ENCODE measurements at regions not wholly inside any gene's neighbourhood (a gene's known extent, or its start where the extent isn't known, plus 50 kb on each side); places are given as distances from the start of the nearest gene placed in this dataset.
"Not testable (repeated sequence)": the region's sequence is repeated elsewhere in the genome, so short reads cannot be mapped to it uniquely, and the experiment has no call there.

GRCh38 chr4:154164931-154165839 is 326.4 kb downstream of the DCHS2 start:
- Mint-ChIP-seq H3K27ac (peak overlapping the region; percentile 73), H3K36me3 (peaks cover 4% of the 10 kb centered on the region), H3K4me1 (peaks cover 12% of the 10 kb centered on the region), H3K27me3 (peaks cover 38% of the 10 kb centered on the region), H3K4me3 (no peak overlapping the region), H3K9me3 (no peaks in the 10 kb centered on the region)
- DNase-seq: peak; percentile 45

GRCh38 chr4:154160519-154161301 is 330.9 kb downstream of the DCHS2 start:
- Mint-ChIP-seq H3K4me1 (peaks cover 11% of the 10 kb centered on the region), H3K36me3 (peaks cover 2% of the 10 kb centered on the region), H3K9me3 (no peaks in the 10 kb centered on the region), H3K27me3 (peaks cover 49% of the 10 kb centered on the region), H3K4me3 (no peak overlapping the region), H3K27ac (no peak overlapping the region)
- no peak for DNase-seq

- DNase-seq: no peak
- no peak overlapping the region for H3K27ac Mint-ChIP-seq
- no peaks in the 10 kb centered on the region for H3K36me3 Mint-ChIP-seq
- H3K4me3 Mint-ChIP-seq: no peak overlapping the region
- H3K27me3 Mint-ChIP-seq: peaks cover 49% of the 10 kb centered on the region
- H3K4me1 Mint-ChIP-seq: no peaks in the 10 kb centered on the region
- H3K9me3 Mint-ChIP-seq: no peaks in the 10 kb centered on the region
Measured at GRCh38 chr4:154158361-154159155, 333.0 kb downstream of the DCHS2 start.

- DNase-seq: no peak
- no peak overlapping the region for H3K4me3 Mint-ChIP-seq
- H3K4me1 Mint-ChIP-seq: no peaks in the 10 kb centered on the region
- H3K27me3 Mint-ChIP-seq: peaks cover 9% of the 10 kb centered on the region
- no peak overlapping the region for H3K27ac Mint-ChIP-seq
- peaks cover under 1% of the 10 kb centered on the region for H3K9me3 Mint-ChIP-seq
- H3K36me3 Mint-ChIP-seq: no peaks in the 10 kb centered on the region
Measured at GRCh38 chr4:154152546-154152945, 339.1 kb downstream of the DCHS2 start.

GRCh38 chr4:154149236-154149635 is 342.4 kb downstream of the DCHS2 start:
- not testable (repeated sequence) for H3K4me3 Mint-ChIP-seq, H3K9me3 Mint-ChIP-seq, DNase-seq, H3K4me1 Mint-ChIP-seq, H3K27ac Mint-ChIP-seq, H3K36me3 Mint-ChIP-seq, H3K27me3 Mint-ChIP-seq

- H3K27me3 Mint-ChIP-seq: peaks cover 4% of the 10 kb centered on the region
- H3K36me3 Mint-ChIP-seq: no peaks in the 10 kb centered on the region
- H3K27ac Mint-ChIP-seq: no peak overlapping the region
- no peaks in the 10 kb centered on the region for H3K4me1 Mint-ChIP-seq
- DNase-seq: no peak
- H3K4me3 Mint-ChIP-seq: no peak overlapping the region
- peaks cover 4% of the 10 kb centered on the region for H3K9me3 Mint-ChIP-seq
Measured at GRCh38 chr4:154143720-154144119, 347.9 kb downstream of the DCHS2 start.

GRCh38 chr4:154142664-154143063 is 348.9 kb downstream of the DCHS2 start:
- Mint-ChIP-seq H3K27me3 (peaks cover 4% of the 10 kb centered on the region), H3K9me3 (peaks cover 4% of the 10 kb centered on the region), H3K27ac (no peak overlapping the region), H3K4me3 (no peak overlapping the region), H3K36me3 (no peaks in the 10 kb centered on the region), H3K4me1 (no peaks in the 10 kb centered on the region)
- no peak for DNase-seq

GRCh38 chr4:154140869-154141268 is 350.7 kb downstream of the DCHS2 start:
- H3K4me3 Mint-ChIP-seq: no peak overlapping the region
- H3K27me3 Mint-ChIP-seq: peaks cover 4% of the 10 kb centered on the region
- no peak overlapping the region for H3K27ac Mint-ChIP-seq

GRCh38 chr4:154137320-154137905 is 348.5 kb upstream of the SFRP2 start:
- Mint-ChIP-seq H3K4me1 (no peaks in the 10 kb centered on the region), H3K27me3 (peaks cover 8% of the 10 kb centered on the region), H3K36me3 (no peaks in the 10 kb centered on the region), H3K27ac (no peak overlapping the region), H3K4me3 (no peak overlapping the region), H3K9me3 (no peaks in the 10 kb centered on the region)
- DNase-seq: no peak

More at GRCh38 chr4:154140869-154141268, 350.7 kb downstream of the DCHS2 start:
- Mint-ChIP-seq H3K9me3 (no peaks in the 10 kb centered on the region), H3K36me3 (no peaks in the 10 kb centered on the region), H3K4me1 (no peaks in the 10 kb centered on the region)
- no peak for DNase-seq

- no peak overlapping the region for H3K4me3 Mint-ChIP-seq
- no peak for DNase-seq
- H3K27me3 Mint-ChIP-seq: peaks cover 19% of the 10 kb centered on the region
- H3K4me1 Mint-ChIP-seq: no peaks in the 10 kb centered on the region
- no peaks in the 10 kb centered on the region for H3K36me3 Mint-ChIP-seq
- H3K9me3 Mint-ChIP-seq: no peaks in the 10 kb centered on the region
- no peak overlapping the region for H3K27ac Mint-ChIP-seq
Measured at GRCh38 chr4:154135576-154135975, 346.7 kb upstream of the SFRP2 start.

GRCh38 chr4:154132406-154132805 is 343.5 kb upstream of the SFRP2 start:
- Mint-ChIP-seq H3K4me1 (no peaks in the 10 kb centered on the region), H3K27ac (no peak overlapping the region), H3K4me3 (no peak overlapping the region), H3K27me3 (peaks cover 30% of the 10 kb centered on the region), H3K9me3 (no peaks in the 10 kb centered on the region), H3K36me3 (no peaks in the 10 kb centered on the region)
- no peak for DNase-seq

- H3K27me3 Mint-ChIP-seq: peaks cover 38% of the 10 kb centered on the region
- no peaks in the 10 kb centered on the region for H3K36me3 Mint-ChIP-seq
Measured at GRCh38 chr4:154126276-154126675, 337.4 kb upstream of the SFRP2 start.

GRCh38 chr4:154125340-154125739 is 336.5 kb upstream of the SFRP2 start:
- Mint-ChIP-seq H3K4me3 (no peak overlapping the region), H3K4me1 (no peaks in the 10 kb centered on the region), H3K9me3 (no peaks in the 10 kb centered on the region), H3K36me3 (no peaks in the 10 kb centered on the region), H3K27me3 (peaks cover 29% of the 10 kb centered on the region), H3K27ac (no peak overlapping the region)
- DNase-seq: no peak

More at GRCh38 chr4:154126276-154126675, 337.4 kb upstream of the SFRP2 start:
- no peaks in the 10 kb centered on the region for H3K9me3 Mint-ChIP-seq
- no peaks in the 10 kb centered on the region for H3K4me1 Mint-ChIP-seq
- H3K4me3 Mint-ChIP-seq: no peak overlapping the region
- no peak overlapping the region for H3K27ac Mint-ChIP-seq
- DNase-seq: no peak

- Mint-ChIP-seq H3K27me3 (peaks cover 30% of the 10 kb centered on the region), H3K9me3 (no peaks in the 10 kb centered on the region), H3K4me1 (no peaks in the 10 kb centered on the region), H3K36me3 (no peaks in the 10 kb centered on the region), H3K27ac (no peak overlapping the region), H3K4me3 (no peak overlapping the region)
- DNase-seq: no peak
Measured at GRCh38 chr4:154124539-154125255, 335.8 kb upstream of the SFRP2 start.
